EH (cell line): ENCODE measurements at regions not wholly inside any gene's neighbourhood (a gene's known extent, or its start where the extent isn't known, plus 50 kb on each side); places are given as distances from the start of the nearest gene placed in this dataset.
A peak's percentile ranks its signal among the peaks of the same experiment; 100 is the strongest.

Experiments used
- DNase-seq: peaks from one replicate; pipeline ENCODE4 v3.0.0-alpha.2; 2015; ENCODE audit warnings: low read depth

DNA sequence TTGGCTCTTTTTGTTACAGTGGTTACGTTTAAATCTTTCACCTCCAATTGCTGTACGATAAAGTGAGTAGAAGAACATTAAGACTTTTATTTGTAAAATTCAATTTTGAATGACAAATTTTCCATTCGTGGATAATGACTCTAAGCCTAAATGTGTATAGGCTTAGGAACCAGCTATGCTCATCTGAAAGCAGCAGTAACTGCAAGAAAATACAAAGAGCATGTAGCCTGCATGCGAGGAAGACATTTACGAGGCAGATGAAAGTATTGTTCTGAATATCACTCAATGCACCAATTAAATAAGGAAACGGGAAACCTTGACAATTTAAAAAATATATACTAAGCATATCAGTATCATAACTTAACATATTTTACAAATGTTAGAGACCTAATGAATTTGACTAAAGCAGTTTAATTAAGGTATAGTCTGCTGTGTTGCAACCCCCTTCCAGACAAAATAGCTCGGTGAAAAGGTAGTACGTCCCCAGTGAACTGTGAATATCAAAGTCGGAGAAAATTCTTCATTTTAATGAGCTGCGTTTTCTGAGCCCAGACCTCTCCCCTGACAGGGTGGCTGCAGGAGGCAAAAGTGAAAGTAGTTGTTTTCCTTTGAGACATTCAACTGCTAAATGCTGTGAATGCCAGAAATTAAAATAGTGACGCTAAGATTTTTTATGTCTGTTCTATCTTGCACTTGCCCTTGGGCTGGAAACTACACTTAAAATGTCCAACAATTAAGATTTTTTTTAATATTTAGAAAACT is 1236.5 kb upstream of the TENM3 start:
- DNase-seq, result no peak

DNA sequence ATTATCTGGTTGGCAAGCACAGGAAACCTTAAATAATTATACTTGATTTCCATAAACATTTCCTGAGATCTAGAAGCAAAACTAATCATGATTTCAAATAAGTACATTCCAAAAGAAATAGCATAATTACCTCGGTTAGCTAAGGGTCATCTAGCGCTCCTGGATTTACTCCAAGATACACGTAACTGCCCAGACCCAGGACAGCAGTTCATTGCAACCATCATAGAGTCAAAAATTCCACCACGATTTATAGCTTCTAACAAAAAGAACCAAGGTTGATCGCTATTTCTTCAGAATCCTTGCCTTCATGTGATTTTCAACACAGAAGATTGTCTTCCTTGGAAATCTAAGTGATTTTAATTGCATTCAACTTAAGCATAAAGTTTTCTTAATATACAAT is 1235.5 kb upstream of the TENM3 start:
- DNase-seq, result no peak

DNA sequence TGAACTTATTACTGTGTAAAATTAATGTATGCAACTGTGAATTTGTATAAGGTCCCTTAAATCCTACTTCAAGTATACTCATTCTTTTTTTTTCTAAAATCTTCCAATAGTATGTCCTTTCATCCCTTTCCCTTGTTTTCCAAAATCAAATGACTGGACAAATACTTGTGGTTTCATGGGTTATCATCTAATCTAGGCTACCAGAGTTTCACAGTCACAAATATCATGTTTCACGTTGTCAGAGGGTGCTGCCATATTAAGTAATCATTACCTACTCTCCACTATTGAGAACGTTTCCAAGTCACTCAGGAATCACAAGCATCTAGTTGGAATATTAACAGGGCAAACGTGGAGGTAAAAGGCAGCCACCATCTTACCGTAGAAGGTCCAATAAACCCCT is 1235.0 kb upstream of the TENM3 start:
- DNase-seq, result no peak

DNA sequence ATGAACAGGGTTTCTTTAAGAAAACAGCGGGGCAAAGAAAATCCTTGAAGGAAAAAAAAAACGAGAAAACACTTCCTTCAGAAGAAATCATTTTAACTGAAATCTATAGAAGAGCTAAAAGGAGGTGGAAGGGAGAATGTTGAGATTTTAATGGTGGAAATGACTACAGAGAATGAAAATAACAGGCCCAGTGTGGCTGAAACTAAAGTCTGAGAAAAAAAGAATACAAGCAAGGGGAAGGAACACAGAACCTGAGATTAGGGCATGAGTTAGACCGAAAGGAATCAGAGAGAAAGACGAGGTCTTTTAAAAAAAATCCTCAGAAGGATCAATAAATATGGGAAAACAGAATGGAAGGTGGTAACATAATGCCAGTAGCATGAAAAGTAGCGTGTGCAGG is 1230.0 kb upstream of the TENM3 start:
- no peak for DNase-seq

DNA sequence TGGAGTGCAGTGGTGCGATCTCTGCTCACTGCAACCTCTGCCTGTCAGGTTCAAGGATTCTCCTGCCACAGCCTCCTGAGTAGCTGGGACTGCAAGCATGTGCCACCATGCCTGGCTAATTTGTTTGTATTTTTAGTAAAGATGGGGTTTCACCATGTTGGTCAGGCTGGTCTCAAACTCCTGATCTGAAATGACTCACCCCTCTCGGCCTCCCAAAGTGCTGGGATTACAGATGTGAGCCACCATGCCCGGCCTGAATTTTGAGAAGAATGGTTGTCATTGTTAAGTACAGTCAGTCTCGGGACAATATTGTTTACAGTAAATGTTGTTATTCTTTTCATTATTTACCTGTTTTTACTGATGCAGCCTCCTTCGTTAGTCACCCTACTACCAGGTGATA is 1226.2 kb upstream of the TENM3 start:
- no peak for DNase-seq

DNA sequence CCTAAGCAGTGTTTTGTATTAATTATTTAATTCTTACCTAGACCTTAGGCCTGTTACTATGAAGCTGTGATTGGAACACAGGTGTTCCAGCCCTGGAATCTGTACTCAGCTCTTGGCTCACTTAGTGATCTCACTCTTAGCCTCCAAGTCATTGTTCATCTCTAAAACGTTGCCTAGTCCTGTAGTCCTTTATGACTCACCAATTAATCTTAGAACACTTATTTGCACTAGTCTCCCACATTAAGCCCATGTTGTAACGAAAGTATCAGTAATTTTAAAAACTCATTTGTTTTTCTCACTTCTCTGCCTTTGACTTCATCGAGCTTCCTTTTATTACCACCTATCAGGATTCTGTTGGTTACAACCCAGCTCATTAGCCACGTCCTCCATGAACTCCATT is 1224.7 kb upstream of the TENM3 start:
- DNase-seq, result no peak

DNA sequence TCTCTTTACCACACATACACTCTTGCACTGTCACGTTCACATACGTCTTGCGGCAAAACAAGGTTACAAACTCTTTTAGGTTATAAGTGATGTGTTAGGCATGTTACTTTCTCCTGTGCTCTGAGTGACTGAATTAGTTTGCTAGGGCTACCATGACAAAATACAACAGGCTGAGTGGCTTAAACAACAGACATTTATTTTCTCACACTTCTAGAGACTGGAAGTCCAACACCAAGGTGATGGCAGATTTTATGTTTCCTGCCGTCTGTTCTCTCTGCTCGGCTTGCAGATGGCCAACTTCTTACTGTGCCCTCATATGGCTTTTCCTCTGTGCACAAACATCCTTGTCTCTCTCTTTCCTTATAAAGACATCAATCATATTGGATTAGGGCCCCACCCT is 1224.3 kb upstream of the TENM3 start:
- no peak for DNase-seq

DNA sequence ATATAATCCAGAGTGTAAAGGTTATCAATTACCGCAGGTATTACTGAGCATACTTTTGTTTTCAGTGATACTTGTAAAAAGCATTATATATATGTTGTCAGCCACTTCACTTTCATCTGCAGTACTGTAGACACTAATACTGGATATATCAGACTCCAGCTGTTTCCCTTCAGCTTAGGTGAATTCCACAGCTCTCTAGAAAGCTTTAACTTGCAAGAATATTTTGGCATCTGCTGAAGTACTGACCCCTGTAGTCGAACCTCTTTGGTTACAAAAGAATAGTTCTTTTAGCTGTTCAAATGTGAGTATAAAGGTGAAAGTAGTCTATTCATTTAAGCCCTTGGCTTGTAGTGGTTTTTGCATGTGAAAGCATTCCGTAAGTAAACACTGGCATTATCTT is 1222.7 kb upstream of the TENM3 start:
- DNase-seq, result no peak

DNA sequence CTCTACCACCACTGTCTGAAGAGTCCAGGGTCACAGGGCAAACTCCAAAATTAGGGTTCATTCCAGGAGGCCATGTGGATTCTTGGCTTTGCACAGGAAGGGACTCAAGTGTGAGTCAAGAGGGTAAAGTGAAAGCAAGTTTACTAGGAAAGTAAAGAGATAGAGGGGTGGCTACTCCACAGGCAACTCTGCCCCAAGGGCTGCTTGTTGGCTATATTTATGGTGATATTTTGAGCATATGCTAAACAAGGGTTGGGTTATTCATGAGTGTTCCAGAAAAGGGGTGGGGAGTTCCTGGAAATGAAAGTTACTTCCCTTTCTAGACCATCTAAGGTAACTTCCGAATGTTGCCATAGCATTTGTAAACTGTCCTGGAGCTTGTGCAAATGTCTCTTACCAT is 1222.0 kb upstream of the TENM3 start:
- DNase-seq, result no peak

DNA sequence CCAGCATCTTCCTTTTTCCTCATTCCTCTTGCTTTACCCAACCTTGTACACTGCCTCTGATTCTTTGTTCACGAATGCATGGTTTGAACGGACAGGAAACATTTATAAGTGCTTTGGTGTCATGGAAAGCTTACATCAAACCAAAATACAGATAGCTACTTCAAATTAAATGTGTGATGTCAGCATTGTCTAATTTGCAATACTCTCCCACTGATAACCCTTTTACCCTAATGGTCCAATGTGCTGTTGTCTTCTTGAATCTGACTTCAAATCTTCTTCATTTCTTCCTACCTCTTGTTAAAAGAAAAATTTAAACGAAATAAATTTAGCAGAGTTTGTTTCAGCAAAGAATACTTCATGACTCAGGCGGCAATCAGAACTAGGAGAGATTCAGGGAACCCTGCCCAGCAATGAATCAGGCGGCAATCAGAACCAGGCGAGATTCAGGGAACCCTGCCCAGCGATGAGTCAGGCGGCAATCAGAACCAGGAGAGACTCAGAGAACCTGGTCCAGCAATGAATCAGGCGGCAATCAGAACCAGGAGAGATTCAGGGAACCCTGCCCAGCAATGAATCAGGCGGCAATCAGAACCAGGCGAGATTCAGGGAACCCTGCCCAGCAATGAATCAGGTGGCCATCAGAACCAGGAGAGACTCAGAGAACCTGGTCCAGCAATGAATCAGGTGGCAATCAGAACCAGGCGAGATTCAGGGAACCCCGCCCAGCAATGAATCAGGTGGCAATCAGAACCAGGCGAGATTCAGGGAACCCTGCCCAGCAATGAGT is 1212.9 kb upstream of the TENM3 start:
- DNase-seq, result peak; percentile 59

DNA sequence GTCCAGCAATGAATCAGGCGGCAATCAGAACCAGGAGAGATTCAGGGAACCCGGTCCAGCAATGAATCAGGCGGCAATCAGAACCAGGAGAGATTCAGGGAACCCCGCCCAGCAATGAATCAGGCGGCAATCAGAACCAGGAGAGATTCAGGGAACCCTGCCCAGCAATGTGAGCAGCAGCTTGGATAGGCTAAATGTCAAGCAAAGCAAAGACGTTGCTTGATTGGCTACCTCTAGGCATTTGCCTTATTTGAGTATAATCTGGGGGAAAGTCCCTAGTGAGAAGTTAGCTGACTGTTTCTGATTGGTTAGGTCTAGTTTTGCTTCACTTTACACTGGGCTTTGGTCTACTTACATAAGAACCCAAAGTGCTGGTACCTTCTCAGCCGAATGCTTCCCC is 1212.2 kb upstream of the TENM3 start:
- DNase-seq, result peak; percentile 23

DNA sequence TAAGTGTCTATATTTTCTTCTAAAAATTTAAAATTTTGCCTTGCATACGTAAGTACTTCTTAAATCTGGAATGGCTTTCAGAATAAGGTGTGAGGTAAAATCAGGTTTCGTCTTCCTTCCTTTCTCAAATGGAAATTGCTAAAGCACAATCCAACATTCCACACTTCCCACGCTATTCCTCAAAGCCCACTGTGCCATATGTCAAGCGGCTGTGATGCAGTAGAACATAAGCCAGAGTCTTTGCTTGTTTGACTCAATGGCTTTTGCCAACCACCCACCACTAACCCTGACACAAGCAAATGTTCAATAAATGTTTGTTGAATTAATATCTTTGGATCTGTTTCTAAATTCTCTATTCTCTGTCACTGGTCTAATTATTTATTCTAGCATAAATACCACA is 1199.7 kb upstream of the TENM3 start:
- DNase-seq, result no peak

DNA sequence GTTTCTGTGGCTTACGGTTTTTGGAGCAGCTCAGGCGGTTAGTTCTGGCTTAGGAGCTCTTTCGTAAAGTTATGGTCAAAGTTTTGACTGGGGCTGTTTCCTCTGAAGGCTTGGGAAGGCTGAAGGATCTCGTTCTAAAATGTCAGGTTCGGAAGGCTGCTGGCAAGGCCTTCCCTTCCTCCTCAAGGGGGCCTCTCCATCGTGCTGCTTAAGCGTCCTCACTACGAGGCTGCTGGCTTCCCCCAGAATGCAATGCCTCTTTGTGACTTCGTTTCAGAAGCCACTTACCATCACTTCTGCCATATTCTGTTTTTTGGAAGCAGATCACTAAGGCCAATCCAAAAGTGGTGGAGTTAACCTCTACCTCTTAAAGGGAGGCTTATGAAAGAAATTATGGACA is 1196.4 kb upstream of the TENM3 start:
- no peak for DNase-seq

DNA sequence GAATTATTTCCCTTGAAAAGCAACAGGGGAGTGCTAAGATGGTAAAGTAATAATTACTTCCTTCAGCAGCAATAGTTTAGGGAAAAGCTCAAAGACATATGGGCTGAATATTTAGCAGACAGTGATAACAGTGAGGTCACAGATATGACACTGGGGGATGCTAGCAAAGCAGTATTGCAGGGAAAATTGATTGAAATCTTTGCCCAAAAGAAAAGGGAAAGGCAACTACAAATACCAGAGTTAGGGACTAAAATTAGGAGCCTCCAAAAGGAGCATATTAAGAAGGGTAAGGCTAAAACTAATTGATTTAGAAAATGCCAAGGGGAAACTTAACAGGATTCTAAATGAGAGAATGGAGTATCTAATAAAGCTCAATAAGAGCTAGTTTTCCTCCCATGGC is 1191.3 kb upstream of the TENM3 start:
- DNase-seq, result no peak

DNA sequence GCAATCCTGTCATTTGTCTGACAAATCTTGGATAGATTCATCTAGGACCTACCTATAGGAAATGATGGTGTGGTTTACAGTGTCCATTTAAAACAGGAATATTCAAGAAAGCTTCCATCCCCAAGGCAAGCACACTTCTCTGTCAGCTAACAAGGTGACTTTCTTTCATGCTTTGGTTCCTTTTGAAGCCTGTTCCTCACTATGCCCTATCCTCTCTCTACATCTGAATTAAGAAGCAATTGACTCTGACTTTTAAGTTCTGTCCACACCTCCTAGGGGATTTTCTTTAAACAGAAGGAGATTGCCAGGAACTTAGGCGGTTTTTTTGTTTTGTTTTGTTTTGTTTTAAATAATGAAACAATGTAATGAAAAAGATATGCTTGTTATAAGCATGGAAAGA is 1181.4 kb upstream of the TENM3 start:
- no peak for DNase-seq

DNA sequence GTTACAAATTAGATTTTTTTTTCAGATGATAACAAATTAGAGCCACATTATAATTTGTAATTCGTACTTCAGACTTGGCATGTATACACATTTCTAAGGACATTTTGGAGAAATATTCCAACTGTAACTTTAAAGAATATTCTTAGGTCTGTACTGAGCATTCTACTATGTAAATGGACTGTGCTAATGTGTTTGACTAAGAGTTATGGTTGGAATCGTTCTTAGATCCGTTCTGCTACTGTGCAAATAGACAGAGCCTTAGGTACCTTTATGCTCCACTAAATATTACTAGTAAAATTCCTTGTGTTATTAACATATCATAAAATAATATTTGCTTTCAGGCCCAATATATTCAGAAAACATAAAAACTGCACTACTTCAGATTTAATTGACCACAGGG is 1180.0 kb upstream of the TENM3 start:
- no peak for DNase-seq

DNA sequence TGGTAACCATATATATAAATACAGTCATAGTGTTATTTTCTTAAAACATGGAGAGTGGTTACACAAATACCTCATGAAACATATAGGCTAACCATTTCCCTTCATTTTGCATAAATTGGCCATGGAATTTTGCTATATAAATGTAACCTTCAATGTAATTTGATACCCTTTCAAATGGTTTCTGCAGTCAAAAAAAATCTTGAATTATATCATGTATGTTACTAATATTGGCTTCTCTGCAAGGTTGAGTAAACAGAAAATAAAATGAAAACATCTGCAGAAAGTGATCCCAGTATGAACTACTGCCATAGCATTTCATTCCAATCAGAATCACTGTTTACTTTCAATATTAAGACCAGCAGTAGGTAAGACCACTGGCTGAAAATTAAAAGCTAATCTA is 1165.9 kb upstream of the TENM3 start:
- DNase-seq, result no peak

DNA sequence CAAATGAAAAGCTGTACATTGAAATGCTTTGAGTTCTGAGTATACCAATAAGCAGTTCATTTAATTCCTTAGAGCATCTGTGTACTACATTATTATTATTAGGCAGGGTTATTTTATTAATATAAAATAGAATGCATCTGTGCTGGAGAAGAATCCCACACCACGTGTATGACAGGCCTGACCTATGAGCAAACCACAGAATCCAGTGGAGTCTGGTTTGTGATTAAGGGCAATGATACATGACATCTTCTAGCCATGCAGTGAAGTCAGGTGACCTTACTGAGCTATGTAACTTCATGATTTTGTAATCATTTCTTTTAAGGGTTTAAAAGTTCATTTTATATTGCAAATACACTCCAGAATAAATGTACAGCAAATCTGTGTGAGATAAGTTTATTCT is 1165.0 kb upstream of the TENM3 start:
- DNase-seq, result no peak

DNA sequence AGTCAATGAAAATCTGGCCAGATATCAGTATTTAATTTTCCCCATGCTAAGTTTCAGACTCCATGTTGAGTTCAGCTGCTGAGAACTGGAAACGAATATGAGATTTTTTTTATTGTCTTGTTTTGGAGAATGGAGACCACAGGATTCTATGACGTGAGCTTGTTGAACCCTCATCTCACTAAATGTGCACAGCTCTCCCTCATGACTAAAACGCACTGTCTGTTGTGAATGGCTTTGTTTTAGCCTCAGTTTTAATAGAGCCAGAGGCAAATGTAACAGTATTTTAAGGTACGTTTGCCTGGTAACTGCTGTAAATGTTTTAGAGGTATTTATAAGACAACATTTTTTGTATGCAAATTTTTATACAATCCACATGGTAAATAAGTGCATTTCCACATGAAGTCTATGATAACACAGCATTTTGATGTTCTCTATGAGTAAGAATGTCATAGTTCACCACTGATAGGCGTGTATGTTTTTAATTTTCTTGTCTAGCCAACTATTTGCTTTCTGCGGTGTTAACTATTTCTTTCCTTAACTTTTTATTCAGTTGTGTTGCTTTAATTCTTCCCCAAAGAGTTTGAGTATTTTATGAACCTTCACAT is 1159.3 kb upstream of the TENM3 start:
- DNase-seq, result no peak

DNA sequence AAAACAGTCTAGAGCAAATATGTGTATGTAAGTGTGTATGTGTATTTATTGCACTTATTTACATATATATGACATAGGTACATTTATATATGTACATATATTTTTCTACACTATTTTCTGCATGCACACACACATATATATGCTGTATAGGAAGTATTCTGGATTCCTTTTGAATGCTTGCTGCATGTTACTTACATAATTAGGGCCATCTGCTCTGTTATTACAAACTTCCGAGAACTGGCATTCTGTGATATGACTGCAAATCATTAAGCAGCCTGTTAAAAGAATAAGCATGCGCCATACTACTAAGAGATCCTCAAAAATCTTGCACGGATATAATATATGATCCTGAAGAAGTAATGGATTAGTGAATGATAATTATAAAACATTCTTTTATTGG is 1157.6 kb upstream of the TENM3 start:
- no peak for DNase-seq

DNA sequence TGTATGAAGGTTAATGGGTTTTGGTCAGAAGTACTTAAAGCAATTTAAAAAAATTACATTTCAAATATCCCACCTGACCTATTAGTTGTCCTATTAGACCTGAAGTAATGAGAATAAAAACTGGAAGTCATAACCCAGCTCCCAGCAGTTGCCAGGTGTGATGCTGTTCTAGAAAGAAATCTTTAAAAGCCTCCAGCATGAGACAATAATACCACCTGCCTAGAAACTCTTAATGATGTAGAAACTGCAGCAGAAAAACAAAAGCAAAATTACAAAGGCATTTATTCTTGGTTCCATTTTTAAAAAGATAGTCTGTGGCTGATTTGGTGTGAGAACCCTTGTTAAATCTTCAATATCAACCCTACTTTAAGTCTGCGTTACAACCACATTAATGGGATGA is 1137.7 kb upstream of the TENM3 start:
- no peak for DNase-seq

DNA sequence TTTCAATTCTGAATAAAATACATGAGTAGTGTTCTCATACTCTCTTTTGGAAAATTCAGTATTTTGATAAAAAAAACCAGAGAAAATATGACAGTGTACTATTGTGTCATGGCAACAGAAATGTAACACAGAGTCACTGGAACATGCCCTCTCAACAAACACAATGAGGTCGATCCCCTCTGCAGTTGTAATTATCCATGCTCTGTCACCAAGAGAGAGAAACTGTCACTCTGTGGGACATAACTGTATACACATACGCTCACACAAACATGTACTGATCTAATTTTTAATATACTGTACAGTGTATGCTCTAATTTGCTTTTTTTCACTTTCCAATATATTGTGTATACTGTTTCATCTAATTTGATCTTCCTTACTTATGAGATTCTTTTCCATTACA is 1136.8 kb upstream of the TENM3 start:
- DNase-seq, result no peak

DNA sequence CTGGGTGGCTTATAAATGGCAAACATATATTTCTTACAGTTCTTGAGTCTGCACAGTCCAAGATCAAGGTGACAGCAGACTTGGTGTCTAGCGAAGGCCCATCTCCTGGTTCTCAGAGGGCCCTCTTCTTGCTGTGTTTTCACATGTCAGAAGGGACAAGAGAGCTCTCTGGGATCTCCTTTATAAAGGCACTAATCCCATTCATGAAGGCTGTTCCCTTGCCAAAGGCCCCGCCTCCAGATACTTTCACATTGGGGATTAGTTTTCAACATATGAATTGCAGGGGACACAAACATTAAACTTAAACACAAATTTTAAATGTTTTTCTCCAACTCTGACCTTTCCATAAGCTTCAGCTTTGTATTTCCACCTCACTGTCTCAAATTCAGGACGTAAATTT is 1135.0 kb upstream of the TENM3 start:
- DNase-seq, result no peak

DNA sequence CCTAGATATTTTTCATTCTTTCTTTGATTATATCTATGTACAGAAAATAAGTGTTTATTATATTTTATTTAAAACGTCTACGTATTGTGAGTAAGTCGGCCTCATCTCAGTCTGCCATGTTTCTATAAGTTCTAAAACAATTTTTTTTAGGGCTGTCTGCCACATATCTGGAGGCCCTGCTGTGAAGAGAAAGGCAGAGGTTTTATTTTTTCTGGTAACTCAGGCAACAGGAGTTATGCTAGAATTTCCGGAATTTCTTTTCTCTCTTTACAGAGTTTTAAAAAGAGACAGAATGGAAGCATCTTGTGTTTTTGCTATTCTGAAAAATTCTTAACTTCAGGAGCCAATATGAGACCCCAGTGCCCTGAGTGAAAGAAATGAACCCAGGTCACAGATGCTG is 1124.0 kb upstream of the TENM3 start:
- no peak for DNase-seq
